ENCODE measurements at regions not wholly inside any gene's neighbourhood (a gene's known extent, or its start where the extent isn't known, plus 50 kb on each side); places are given as distances from the start of the nearest gene placed in this dataset.

DNA sequence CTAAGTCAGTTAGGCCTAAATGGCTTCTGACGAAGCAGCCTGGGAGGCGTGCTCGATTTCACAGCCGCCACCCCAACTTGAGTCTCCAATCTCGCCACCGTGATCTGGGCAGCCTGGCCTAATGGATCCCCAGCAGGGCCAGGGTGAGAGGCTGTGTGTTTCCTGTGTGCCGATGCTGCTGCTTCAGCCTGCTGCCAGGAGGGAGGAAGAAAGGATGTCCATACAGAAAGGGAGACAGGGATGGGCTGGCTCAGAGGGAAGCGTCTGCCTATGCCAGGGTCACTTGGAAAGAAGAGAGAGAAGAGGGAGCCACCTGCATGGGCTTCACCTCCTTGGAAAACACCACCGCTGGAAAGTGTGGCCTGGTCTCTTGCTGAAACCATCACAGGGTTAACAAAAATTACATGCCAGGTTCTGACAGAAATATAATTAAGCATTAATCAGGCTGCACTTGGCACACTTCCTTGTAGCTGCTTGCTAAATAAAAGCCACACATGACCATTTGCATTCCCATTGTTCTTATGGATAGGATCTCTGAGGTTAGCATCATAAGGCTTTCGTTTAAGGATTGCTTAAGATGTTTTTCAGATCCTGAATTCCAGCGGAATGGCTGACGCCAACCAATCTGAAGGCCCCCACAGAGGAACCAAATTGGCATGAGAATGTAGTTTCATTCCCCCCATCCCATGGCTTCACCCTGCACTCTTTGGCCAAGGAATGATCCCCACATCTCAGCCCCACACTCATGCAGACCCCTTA lies 108.8 kb upstream of the SLC1A4 start:
- Mint-ChIP-seq H3K9me3 (peaks cover 5% of the 10 kb centered on the region; the same call in 1 of the 2 replicates), H3K4me3 (no peak overlapping the region), H3K27ac (peak overlapping the region; percentile 73), H3K36me3 (no peaks in the 10 kb centered on the region), H3K27me3 (ENCODE audit: low read depth) (no peaks in the 10 kb centered on the region; the same call in 1 of the 2 replicates), H3K4me1 (peaks cover 36% of the 10 kb centered on the region)
- ChIA-PET POLR2A (no interaction called here), CTCF (interaction anchor here (1.5 kb wide), 1 partner anchor 549 kb away, joined by 4 read pairs; no protein-coding TSS in a partner anchor)
- no peak for TF ChIP-seq RORB (CRISPR knock-in tag; IDR thresholded peaks at IDR 0.05)
- TF ChIP-seq, protein P1, sequence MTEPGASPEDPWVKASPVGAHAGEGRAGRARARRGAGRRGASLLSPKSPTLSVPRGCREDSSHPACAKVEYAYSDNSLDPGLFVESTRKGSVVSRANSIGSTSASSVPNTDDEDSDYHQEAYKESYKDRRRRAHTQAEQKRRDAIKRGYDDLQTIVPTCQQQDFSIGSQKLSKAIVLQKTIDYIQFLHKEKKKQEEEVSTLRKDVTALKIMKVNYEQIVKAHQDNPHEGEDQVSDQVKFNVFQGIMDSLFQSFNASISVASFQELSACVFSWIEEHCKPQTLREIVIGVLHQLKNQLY (CRISPR knock-in tag; IDR thresholded peaks at IDR 0.05) = no peak
- no peak for TF ChIP-seq NFYB (CRISPR knock-in tag; conservative IDR thresholded peaks at IDR 0.05; ENCODE audit: low read depth)
- no peak for TF ChIP-seq ZNF423 (CRISPR knock-in tag; IDR thresholded peaks at IDR 0.05)
- no peak for TF ChIP-seq GTF2I (CRISPR knock-in tag; conservative IDR thresholded peaks at IDR 0.05)
- no peak for TF ChIP-seq ZNF396 (CRISPR knock-in tag; IDR thresholded peaks at IDR 0.05; ENCODE audit: borderline replicate concordance)
- TF ChIP-seq, protein P2, sequence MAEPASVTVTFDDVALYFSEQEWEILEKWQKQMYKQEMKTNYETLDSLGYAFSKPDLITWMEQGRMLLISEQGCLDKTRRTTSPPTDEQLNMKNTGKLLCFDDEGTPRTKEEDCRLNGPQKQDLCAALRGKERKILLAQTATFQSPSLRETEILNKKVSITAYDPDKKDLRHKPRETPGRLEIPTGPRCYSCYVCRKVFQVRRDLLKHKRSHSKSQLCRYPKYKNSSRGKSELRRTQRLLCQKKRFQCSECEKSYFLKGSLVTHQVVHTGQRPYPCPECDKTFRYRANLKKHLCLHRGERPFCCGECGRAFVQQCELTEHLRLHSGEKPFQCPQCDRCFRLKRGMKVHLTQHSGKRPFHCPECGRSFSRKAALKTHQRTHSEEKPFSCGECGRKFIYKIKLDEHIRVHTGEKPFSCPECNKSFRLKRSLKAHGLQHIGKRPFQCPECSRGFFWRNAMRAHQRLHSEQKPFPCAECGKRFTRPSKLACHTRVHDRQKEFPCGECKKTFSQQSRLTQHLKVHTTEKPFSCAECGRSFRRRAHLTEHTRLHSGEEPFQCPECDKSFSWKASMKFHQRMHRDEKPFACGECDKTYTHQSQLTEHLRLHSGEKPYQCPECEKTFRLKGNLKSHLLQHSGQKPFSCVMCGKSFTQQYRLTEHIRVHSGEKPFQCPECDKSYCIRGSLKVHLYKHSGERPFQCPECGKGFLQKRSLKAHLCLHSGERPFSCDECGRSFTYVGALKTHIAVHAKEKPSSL (CRISPR knock-in tag; conservative IDR thresholded peaks at IDR 0.05) = no peak
- TF ChIP-seq, protein P3, sequence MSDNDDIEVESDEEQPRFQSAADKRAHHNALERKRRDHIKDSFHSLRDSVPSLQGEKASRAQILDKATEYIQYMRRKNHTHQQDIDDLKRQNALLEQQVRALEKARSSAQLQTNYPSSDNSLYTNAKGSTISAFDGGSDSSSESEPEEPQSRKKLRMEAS (CRISPR knock-in tag; IDR thresholded peaks at IDR 0.05) = no peak
- TF ChIP-seq, protein P4, sequence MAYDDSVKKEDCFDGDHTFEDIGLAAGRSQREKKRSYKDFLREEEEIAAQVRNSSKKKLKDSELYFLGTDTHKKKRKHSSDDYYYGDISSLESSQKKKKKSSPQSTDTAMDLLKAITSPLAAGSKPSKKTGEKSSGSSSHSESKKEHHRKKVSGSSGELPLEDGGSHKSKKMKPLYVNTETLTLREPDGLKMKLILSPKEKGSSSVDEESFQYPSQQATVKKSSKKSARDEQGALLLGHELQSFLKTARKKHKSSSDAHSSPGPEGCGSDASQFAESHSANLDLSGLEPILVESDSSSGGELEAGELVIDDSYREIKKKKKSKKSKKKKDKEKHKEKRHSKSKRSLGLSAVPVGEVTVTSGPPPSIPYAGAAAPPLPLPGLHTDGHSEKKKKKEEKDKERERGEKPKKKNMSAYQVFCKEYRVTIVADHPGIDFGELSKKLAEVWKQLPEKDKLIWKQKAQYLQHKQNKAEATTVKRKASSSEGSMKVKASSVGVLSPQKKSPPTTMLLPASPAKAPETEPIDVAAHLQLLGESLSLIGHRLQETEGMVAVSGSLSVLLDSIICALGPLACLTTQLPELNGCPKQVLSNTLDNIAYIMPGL (CRISPR knock-in tag; IDR thresholded peaks at IDR 0.05) = no peak
- no peak for TF ChIP-seq JUN (CRISPR knock-in tag; IDR thresholded peaks at IDR 0.05)
- no peak for TF ChIP-seq SP1 (CRISPR knock-in tag; conservative IDR thresholded peaks at IDR 0.05)
- no peak for TF ChIP-seq ESRRA (CRISPR knock-in tag; IDR thresholded peaks at IDR 0.05; ENCODE audit: borderline replicate concordance)
- TF ChIP-seq, protein P5, sequence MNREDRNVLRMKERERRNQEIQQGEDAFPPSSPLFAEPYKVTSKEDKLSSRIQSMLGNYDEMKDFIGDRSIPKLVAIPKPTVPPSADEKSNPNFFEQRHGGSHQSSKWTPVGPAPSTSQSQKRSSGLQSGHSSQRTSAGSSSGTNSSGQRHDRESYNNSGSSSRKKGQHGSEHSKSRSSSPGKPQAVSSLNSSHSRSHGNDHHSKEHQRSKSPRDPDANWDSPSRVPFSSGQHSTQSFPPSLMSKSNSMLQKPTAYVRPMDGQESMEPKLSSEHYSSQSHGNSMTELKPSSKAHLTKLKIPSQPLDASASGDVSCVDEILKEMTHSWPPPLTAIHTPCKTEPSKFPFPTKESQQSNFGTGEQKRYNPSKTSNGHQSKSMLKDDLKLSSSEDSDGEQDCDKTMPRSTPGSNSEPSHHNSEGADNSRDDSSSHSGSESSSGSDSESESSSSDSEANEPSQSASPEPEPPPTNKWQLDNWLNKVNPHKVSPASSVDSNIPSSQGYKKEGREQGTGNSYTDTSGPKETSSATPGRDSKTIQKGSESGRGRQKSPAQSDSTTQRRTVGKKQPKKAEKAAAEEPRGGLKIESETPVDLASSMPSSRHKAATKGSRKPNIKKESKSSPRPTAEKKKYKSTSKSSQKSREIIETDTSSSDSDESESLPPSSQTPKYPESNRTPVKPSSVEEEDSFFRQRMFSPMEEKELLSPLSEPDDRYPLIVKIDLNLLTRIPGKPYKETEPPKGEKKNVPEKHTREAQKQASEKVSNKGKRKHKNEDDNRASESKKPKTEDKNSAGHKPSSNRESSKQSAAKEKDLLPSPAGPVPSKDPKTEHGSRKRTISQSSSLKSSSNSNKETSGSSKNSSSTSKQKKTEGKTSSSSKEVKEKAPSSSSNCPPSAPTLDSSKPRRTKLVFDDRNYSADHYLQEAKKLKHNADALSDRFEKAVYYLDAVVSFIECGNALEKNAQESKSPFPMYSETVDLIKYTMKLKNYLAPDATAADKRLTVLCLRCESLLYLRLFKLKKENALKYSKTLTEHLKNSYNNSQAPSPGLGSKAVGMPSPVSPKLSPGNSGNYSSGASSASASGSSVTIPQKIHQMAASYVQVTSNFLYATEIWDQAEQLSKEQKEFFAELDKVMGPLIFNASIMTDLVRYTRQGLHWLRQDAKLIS (CRISPR knock-in tag; IDR thresholded peaks at IDR 0.05; ENCODE audit: borderline replicate concordance) = no peak
- TF ChIP-seq, protein P6, sequence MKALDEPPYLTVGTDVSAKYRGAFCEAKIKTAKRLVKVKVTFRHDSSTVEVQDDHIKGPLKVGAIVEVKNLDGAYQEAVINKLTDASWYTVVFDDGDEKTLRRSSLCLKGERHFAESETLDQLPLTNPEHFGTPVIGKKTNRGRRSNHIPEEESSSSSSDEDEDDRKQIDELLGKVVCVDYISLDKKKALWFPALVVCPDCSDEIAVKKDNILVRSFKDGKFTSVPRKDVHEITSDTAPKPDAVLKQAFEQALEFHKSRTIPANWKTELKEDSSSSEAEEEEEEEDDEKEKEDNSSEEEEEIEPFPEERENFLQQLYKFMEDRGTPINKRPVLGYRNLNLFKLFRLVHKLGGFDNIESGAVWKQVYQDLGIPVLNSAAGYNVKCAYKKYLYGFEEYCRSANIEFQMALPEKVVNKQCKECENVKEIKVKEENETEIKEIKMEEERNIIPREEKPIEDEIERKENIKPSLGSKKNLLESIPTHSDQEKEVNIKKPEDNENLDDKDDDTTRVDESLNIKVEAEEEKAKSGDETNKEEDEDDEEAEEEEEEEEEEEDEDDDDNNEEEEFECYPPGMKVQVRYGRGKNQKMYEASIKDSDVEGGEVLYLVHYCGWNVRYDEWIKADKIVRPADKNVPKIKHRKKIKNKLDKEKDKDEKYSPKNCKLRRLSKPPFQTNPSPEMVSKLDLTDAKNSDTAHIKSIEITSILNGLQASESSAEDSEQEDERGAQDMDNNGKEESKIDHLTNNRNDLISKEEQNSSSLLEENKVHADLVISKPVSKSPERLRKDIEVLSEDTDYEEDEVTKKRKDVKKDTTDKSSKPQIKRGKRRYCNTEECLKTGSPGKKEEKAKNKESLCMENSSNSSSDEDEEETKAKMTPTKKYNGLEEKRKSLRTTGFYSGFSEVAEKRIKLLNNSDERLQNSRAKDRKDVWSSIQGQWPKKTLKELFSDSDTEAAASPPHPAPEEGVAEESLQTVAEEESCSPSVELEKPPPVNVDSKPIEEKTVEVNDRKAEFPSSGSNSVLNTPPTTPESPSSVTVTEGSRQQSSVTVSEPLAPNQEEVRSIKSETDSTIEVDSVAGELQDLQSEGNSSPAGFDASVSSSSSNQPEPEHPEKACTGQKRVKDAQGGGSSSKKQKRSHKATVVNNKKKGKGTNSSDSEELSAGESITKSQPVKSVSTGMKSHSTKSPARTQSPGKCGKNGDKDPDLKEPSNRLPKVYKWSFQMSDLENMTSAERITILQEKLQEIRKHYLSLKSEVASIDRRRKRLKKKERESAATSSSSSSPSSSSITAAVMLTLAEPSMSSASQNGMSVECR (CRISPR knock-in tag; IDR thresholded peaks at IDR 0.05; ENCODE audit: borderline replicate concordance) = no peak
- no peak for TF ChIP-seq NR1H2 (CRISPR knock-in tag; IDR thresholded peaks at IDR 0.05)
- no peak for TF ChIP-seq FOXP1 (CRISPR knock-in tag; IDR thresholded peaks at IDR 0.05; ENCODE audit: borderline replicate concordance)
- TF ChIP-seq, protein P7, sequence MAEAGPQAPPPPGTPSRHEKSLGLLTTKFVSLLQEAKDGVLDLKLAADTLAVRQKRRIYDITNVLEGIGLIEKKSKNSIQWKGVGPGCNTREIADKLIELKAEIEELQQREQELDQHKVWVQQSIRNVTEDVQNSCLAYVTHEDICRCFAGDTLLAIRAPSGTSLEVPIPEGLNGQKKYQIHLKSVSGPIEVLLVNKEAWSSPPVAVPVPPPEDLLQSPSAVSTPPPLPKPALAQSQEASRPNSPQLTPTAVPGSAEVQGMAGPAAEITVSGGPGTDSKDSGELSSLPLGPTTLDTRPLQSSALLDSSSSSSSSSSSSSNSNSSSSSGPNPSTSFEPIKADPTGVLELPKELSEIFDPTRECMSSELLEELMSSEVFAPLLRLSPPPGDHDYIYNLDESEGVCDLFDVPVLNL (CRISPR knock-in tag; IDR thresholded peaks at IDR 0.05; ENCODE audit: borderline replicate concordance, low read depth) = no peak
- peak; percentile 49 for ATAC-seq
- DNase-seq (ENCODE audit: low spot score) = no peak

Measured in WTC11 (cell line).